ENCODE measurements at regions not wholly inside any gene's neighbourhood (a gene's known extent, or its start where the extent isn't known, plus 50 kb on each side); places are given as distances from the start of the nearest gene placed in this dataset.

GRCh38 chr14:71588028-71588427 lies 344.2 kb upstream of the RGS6 start:
- H3K4me3 Mint-ChIP-seq = no peak overlapping the region
- peaks cover 38% of the 10 kb centered on the region for H3K4me1 Mint-ChIP-seq
- no peak for ATAC-seq
- DNase-seq (ENCODE audit: low spot score) = no peak
- H3K9me3 Mint-ChIP-seq = no peaks in the 10 kb centered on the region
- TF ChIP-seq ESRRA (CRISPR knock-in tag; IDR thresholded peaks at IDR 0.05; ENCODE audit: borderline replicate concordance) = no peak
- no peak for TF ChIP-seq ZNF317 (CRISPR knock-in tag; IDR thresholded peaks at IDR 0.05; ENCODE audit: borderline replicate concordance, low read depth)
- no peak for TF ChIP-seq RELA (CRISPR knock-in tag; IDR thresholded peaks at IDR 0.05; ENCODE audit: borderline replicate concordance)
- no peak for TF ChIP-seq TCF7 (CRISPR knock-in tag; IDR thresholded peaks at IDR 0.05; ENCODE audit: low read depth)
- TF ChIP-seq SOX15 (CRISPR knock-in tag; IDR thresholded peaks at IDR 0.05) = no peak
- TF ChIP-seq CREM (CRISPR knock-in tag; IDR thresholded peaks at IDR 0.05) = no peak
- TF ChIP-seq NR2C2 (CRISPR knock-in tag; IDR thresholded peaks at IDR 0.05) = no peak
- TF ChIP-seq, protein P1, sequence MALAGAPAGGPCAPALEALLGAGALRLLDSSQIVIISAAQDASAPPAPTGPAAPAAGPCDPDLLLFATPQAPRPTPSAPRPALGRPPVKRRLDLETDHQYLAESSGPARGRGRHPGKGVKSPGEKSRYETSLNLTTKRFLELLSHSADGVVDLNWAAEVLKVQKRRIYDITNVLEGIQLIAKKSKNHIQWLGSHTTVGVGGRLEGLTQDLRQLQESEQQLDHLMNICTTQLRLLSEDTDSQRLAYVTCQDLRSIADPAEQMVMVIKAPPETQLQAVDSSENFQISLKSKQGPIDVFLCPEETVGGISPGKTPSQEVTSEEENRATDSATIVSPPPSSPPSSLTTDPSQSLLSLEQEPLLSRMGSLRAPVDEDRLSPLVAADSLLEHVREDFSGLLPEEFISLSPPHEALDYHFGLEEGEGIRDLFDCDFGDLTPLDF (CRISPR knock-in tag; IDR thresholded peaks at IDR 0.05) = no peak
- no peak for TF ChIP-seq CBFB (CRISPR knock-in tag; IDR thresholded peaks at IDR 0.05; ENCODE audit: low read depth)
- TF ChIP-seq ZNF138 (CRISPR knock-in tag; conservative IDR thresholded peaks at IDR 0.05) = no peak
- TF ChIP-seq, protein P2, sequence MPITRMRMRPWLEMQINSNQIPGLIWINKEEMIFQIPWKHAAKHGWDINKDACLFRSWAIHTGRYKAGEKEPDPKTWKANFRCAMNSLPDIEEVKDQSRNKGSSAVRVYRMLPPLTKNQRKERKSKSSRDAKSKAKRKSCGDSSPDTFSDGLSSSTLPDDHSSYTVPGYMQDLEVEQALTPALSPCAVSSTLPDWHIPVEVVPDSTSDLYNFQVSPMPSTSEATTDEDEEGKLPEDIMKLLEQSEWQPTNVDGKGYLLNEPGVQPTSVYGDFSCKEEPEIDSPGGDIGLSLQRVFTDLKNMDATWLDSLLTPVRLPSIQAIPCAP (CRISPR knock-in tag; IDR thresholded peaks at IDR 0.05) = no peak
- no peak for TF ChIP-seq ATF2 (CRISPR knock-in tag; IDR thresholded peaks at IDR 0.05; ENCODE audit: borderline replicate concordance, low read depth)
- TF ChIP-seq ATF1 (CRISPR knock-in tag; IDR thresholded peaks at IDR 0.05) = no peak
- H3K27me3 Mint-ChIP-seq (ENCODE audit: low read depth) = no peaks in the 10 kb centered on the region
- no peak overlapping the region for H3K27ac Mint-ChIP-seq
- ChIA-PET CTCF (no interaction called here), POLR2A (no interaction called here)
- H3K36me3 Mint-ChIP-seq = 0 out of 2 replicates have a peak, but pooled peaks cover 3% of the 10 kb centered on the region

GRCh38 chr14:71588576-71589215 lies 343.5 kb upstream of the RGS6 start:
- CTCF ChIA-PET = no interaction called here
- no peaks in the 10 kb centered on the region for H3K27me3 Mint-ChIP-seq (ENCODE audit: low read depth)
- 0 out of 2 replicates have a peak, but pooled peaks cover 3% of the 10 kb centered on the region for H3K36me3 Mint-ChIP-seq
- no peaks in the 10 kb centered on the region for H3K9me3 Mint-ChIP-seq
- no peak for TF ChIP-seq USF1 (CRISPR knock-in tag; IDR thresholded peaks at IDR 0.05)
- TF ChIP-seq SP1 (CRISPR knock-in tag; conservative IDR thresholded peaks at IDR 0.05) = no peak
- TF ChIP-seq ZNF138 (CRISPR knock-in tag; conservative IDR thresholded peaks at IDR 0.05) = no peak
- TF ChIP-seq STAT6 (CRISPR knock-in tag; conservative IDR thresholded peaks at IDR 0.05; ENCODE audit: low read depth) = no peak
- TF ChIP-seq, protein P3, sequence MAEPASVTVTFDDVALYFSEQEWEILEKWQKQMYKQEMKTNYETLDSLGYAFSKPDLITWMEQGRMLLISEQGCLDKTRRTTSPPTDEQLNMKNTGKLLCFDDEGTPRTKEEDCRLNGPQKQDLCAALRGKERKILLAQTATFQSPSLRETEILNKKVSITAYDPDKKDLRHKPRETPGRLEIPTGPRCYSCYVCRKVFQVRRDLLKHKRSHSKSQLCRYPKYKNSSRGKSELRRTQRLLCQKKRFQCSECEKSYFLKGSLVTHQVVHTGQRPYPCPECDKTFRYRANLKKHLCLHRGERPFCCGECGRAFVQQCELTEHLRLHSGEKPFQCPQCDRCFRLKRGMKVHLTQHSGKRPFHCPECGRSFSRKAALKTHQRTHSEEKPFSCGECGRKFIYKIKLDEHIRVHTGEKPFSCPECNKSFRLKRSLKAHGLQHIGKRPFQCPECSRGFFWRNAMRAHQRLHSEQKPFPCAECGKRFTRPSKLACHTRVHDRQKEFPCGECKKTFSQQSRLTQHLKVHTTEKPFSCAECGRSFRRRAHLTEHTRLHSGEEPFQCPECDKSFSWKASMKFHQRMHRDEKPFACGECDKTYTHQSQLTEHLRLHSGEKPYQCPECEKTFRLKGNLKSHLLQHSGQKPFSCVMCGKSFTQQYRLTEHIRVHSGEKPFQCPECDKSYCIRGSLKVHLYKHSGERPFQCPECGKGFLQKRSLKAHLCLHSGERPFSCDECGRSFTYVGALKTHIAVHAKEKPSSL (CRISPR knock-in tag; conservative IDR thresholded peaks at IDR 0.05) = no peak
- no peak for TF ChIP-seq FOXP1 (CRISPR knock-in tag; IDR thresholded peaks at IDR 0.05; ENCODE audit: borderline replicate concordance)
- peaks cover 31% of the 10 kb centered on the region for H3K4me1 Mint-ChIP-seq
- H3K27ac Mint-ChIP-seq = no peak overlapping the region
- no peak for DNase-seq (ENCODE audit: low spot score)
- H3K4me3 Mint-ChIP-seq = no peak overlapping the region
- POLR2A ChIA-PET = no interaction called here
- ATAC-seq = no peak

Measured in WTC11 (cell line).